ENCODE measurements at regions not wholly inside any gene's neighbourhood (a gene's known extent, or its start where the extent isn't known, plus 50 kb on each side); places are given as distances from the start of the nearest gene placed in this dataset.

- Histone ChIP-seq H2AFZ (ENCODE audit: low read length) (no peak overlapping the region), H3K4me3 (ENCODE audit: low read length, poor library complexity, severe bottlenecking) (no peak overlapping the region), H3F3A (ENCODE audit: low read depth) (no peaks in the 10 kb centered on the region), H3K9me2 (replicated peaks; ENCODE audit: low read depth, low read length) (no peaks in the 10 kb centered on the region), H3K9me3 (ENCODE audit: insufficient read depth, low read depth, low read length) (no peaks in the 10 kb centered on the region), H3K79me2 (ENCODE audit: insufficient read depth, low read length) (no peaks in the 10 kb centered on the region), H3K4me1 (ENCODE audit: insufficient read depth, low read length, poor library complexity, severe bottlenecking) (no peaks in the 10 kb centered on the region), H3K9ac (ENCODE audit: low read depth, low read length, poor library complexity, severe bottlenecking) (no peak overlapping the region), H4K20me1 (ENCODE audit: insufficient read depth, low read length, poor library complexity, severe bottlenecking) (no peaks in the 10 kb centered on the region), H3K27me3 (ENCODE audit: insufficient read depth, low read length, poor library complexity, severe bottlenecking) (no peaks in the 10 kb centered on the region), H3K4me2 (ENCODE audit: low read depth, low read length, poor library complexity, severe bottlenecking) (no peak overlapping the region), H3K36me3 (ENCODE audit: insufficient read depth, low read length) (no peaks in the 10 kb centered on the region)
- TF ChIP-seq EZH2phosphoT487 (IDR thresholded peaks at IDR 0.05; ENCODE audit: borderline replicate concordance) = no peak
- TF ChIP-seq, protein P1, sequence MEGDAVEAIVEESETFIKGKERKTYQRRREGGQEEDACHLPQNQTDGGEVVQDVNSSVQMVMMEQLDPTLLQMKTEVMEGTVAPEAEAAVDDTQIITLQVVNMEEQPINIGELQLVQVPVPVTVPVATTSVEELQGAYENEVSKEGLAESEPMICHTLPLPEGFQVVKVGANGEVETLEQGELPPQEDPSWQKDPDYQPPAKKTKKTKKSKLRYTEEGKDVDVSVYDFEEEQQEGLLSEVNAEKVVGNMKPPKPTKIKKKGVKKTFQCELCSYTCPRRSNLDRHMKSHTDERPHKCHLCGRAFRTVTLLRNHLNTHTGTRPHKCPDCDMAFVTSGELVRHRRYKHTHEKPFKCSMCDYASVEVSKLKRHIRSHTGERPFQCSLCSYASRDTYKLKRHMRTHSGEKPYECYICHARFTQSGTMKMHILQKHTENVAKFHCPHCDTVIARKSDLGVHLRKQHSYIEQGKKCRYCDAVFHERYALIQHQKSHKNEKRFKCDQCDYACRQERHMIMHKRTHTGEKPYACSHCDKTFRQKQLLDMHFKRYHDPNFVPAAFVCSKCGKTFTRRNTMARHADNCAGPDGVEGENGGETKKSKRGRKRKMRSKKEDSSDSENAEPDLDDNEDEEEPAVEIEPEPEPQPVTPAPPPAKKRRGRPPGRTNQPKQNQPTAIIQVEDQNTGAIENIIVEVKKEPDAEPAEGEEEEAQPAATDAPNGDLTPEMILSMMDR (conservative IDR thresholded peaks at IDR 0.05; ENCODE audit: low read length) = no peak
Measured at GRCh38 chrX:42996861-42997260, 218.9 kb upstream of the PPP1R2C start.

DNA sequence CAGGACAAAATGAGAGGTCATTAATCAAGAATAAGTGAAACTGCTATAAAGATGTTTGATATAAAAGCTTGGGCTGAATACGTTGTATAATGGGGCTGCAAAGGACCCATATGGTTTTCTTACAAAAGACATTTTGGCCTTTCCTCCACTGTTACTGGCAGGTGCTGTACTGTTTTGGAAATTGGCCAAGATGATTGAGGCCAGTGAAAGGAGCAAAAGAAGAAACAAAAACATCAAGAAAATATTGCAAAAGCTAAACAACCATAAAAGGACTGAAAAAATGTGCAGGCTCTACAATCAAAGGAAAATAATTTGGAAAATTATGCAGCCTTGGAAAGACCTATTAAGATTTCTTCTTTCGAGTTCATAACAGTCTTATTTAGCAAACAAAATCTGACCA is 222.2 kb upstream of the PPP1R2C start:
- no peaks in the 10 kb centered on the region for H3F3A ChIP-seq (ENCODE audit: low read depth)
- no peaks in the 10 kb centered on the region for H4K20me1 ChIP-seq (ENCODE audit: insufficient read depth, low read length, poor library complexity, severe bottlenecking)
- H3K4me2 ChIP-seq (ENCODE audit: low read depth, low read length, poor library complexity, severe bottlenecking) = no peak overlapping the region
- no peak overlapping the region for H2AFZ ChIP-seq (ENCODE audit: low read length)
- TF ChIP-seq EZH2phosphoT487 (IDR thresholded peaks at IDR 0.05; ENCODE audit: borderline replicate concordance) = no peak
- TF ChIP-seq, protein P1 (conservative IDR thresholded peaks at IDR 0.05; ENCODE audit: low read length) = no peak
- H3K9me3 ChIP-seq (ENCODE audit: insufficient read depth, low read depth, low read length) = no peaks in the 10 kb centered on the region
- H3K79me2 ChIP-seq (ENCODE audit: insufficient read depth, low read length) = no peaks in the 10 kb centered on the region
- H3K4me1 ChIP-seq (ENCODE audit: insufficient read depth, low read length, poor library complexity, severe bottlenecking) = no peaks in the 10 kb centered on the region
- H3K36me3 ChIP-seq (ENCODE audit: insufficient read depth, low read length) = no peaks in the 10 kb centered on the region
- no peak overlapping the region for H3K9ac ChIP-seq (ENCODE audit: low read depth, low read length, poor library complexity, severe bottlenecking)
- no peak overlapping the region for H3K4me3 ChIP-seq (ENCODE audit: low read length, poor library complexity, severe bottlenecking)
- H3K27me3 ChIP-seq (ENCODE audit: insufficient read depth, low read length, poor library complexity, severe bottlenecking) = no peaks in the 10 kb centered on the region
- no peaks in the 10 kb centered on the region for H3K9me2 ChIP-seq (replicated peaks; ENCODE audit: low read depth, low read length)

DNA sequence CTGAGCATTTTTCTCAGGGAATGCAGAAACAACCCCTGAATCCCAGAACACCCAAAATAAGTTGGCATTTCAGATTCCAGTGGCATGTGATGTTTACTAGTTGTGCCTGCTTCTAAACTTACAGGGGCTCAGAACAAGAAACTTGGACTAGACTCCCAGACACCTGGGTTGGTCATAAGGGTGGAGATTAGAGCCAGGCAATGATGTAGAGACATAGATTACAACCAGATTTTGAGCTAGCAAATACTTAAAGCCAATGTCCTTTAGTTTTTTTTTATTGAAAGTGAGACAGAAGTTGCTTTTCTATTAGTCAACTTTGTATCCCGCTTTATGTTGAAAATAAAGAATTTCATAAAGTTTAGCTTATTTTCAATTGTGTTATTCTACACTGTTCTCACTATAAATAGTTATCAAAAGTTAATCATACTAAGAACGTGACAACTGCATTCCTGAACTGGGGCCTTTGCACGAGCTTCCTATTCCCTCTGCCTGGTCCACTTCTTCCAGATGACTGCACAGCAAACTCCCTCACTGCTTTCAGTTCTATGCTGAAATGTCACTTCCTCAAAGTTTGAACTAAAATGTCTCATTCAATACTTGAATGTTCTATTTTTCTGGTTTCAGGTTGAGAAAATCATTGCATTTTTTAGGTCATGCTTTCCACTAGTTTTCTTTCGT is 224.7 kb upstream of the PPP1R2C start:
- no peaks in the 10 kb centered on the region for H3K9me3 ChIP-seq (ENCODE audit: insufficient read depth, low read depth, low read length)
- H3K9ac ChIP-seq (ENCODE audit: low read depth, low read length, poor library complexity, severe bottlenecking) = no peak overlapping the region
- H3F3A ChIP-seq (ENCODE audit: low read depth) = no peaks in the 10 kb centered on the region
- no peak overlapping the region for H2AFZ ChIP-seq (ENCODE audit: low read length)
- no peak overlapping the region for H3K4me2 ChIP-seq (ENCODE audit: low read depth, low read length, poor library complexity, severe bottlenecking)
- no peaks in the 10 kb centered on the region for H3K79me2 ChIP-seq (ENCODE audit: insufficient read depth, low read length)
- no peaks in the 10 kb centered on the region for H3K36me3 ChIP-seq (ENCODE audit: insufficient read depth, low read length)
- H3K4me1 ChIP-seq (ENCODE audit: insufficient read depth, low read length, poor library complexity, severe bottlenecking) = no peaks in the 10 kb centered on the region
- TF ChIP-seq, protein P1 (conservative IDR thresholded peaks at IDR 0.05; ENCODE audit: low read length) = no peak
- TF ChIP-seq EZH2phosphoT487 (IDR thresholded peaks at IDR 0.05; ENCODE audit: borderline replicate concordance) = no peak
- no peaks in the 10 kb centered on the region for H3K27me3 ChIP-seq (ENCODE audit: insufficient read depth, low read length, poor library complexity, severe bottlenecking)
- no peaks in the 10 kb centered on the region for H4K20me1 ChIP-seq (ENCODE audit: insufficient read depth, low read length, poor library complexity, severe bottlenecking)
- H3K4me3 ChIP-seq (ENCODE audit: low read length, poor library complexity, severe bottlenecking) = no peak overlapping the region
- no peaks in the 10 kb centered on the region for H3K9me2 ChIP-seq (replicated peaks; ENCODE audit: low read depth, low read length)
